Esophagus squamous epithelium (tissue), 5 donors: ENCODE measurements at regions not wholly inside any gene's neighbourhood (a gene's known extent, or its start where the extent isn't known, plus 50 kb on each side); places are given as distances from the start of the nearest gene placed in this dataset.

Source experiments
- DNase-seq: peaks from one replicate; lab custom pipeline; 2025; lab: John Stamatoyannopoulos, UW
- H3K27ac ChIP-seq, 4 donors: fragments of 200-600 bp; sonication (generic); one replicate each; pipeline ENCODE4 v1.5.1; 2016 to 2019; ENCODE audit warnings: mild to moderate bottlenecking in 1 of 4
- H3K27me3 ChIP-seq, 4 donors: fragments of 200-600 bp; sonication (generic); 1 replicate in 3 of 4; 2 replicates in 1 of 4; pipeline versions ENCODE4 v1.5.1 to v1.6.0; 2017 to 2021; ENCODE audit warnings: antibody characterized with exemption in 1 of 4
- H3K36me3 ChIP-seq, 3 donors: fragments of 200-600 bp; sonication (generic); one replicate each; pipeline ENCODE4 v1.5.1; 2016 to 2019
- H3K4me1 ChIP-seq, 3 donors: fragments of 200-600 bp; sonication (generic); one replicate each; pipeline ENCODE4 v1.5.1; 2017 to 2019
- H3K4me3 ChIP-seq, 4 donors: fragments of 200-600 bp; sonication (generic); 1 replicate in 3 of 4; 2 replicates in 1 of 4; pipeline ENCODE4 v1.5.1; 2016 to 2019; ENCODE audit warnings: mild to moderate bottlenecking in 2 of 4, moderate library complexity in 1 of 4
- H3K9me3 ChIP-seq, 3 donors: fragments of 200-600 bp; sonication (generic); one replicate each; pipeline ENCODE4 v1.5.1; 2016 to 2019
- POLR2A ChIP-seq, 4 donors: fragments of 450-650 bp; IDR thresholded peaks; one replicate each; pipeline ENCODE4 v1.6.1; 2017; ENCODE audit warnings: antibody characterized with exemption in 4 of 4, mild to moderate bottlenecking in 4 of 4, moderate library complexity in 3 of 4
- WGBS, 2 donors: methylation state at CpG; one replicate each; pipeline ENCODE4 v1.1.5; 2018; 5-methylcytosine and 5-hydroxymethylcytosine counted together
- intact Hi-C: fragments of 100-400 bp; cut with DNase I; formaldehyde crosslinking; loops from one replicate; pipeline ENCODE4 v1.15.0; 2022
- TF ChIP-seq, protein P1 (sequence below), 6 experiments: fragments of 450-650 bp in 4 of 6; fragments of 200-600 bp in 2 of 6; sonication (generic) in 2 of 6; IDR thresholded peaks; one replicate each; pipeline ENCODE4 v1.5.1; 2016 to 2019; ENCODE audit warnings: antibody characterized with exemption in 6 of 6, mild to moderate bottlenecking in 4 of 6, moderate library complexity in 4 of 6
- donor health status: DM: yes; HTN: yes; CAD: no.

DNA sequence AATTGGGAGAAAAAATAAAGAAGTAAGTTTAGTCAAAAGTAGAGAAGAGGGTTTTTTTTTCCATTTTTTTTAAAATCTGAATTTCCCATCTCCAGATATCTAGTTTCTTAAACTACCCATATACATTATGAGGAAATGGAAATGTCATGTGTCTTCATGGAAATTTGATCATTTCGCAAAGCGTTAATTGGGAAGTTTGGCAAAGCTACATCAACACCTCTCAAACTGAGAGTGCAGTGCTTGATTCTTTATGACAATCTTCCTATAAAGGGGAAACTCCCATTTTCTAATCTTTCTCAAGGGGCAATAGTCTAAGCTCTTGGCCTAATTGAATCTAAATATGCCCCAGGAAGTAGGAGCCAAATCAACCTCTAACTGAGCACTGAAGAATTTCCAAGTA is 110.4 kb upstream of the INHBA start:
- no peaks in the 10 kb centered on the region for H3K9me3 ChIP-seq
- DNase-seq, result no peak
- WGBS, 2 donors, result 85 to 97% methylated on average over 2 of the region's 2 CpGs
- H3K4me3 ChIP-seq, result no peak overlapping the region
- H3K4me1 ChIP-seq, result no peaks in the 10 kb centered on the region
- H3K27me3 ChIP-seq, result no peaks in the 10 kb centered on the region
- TF ChIP-seq, protein P1, sequence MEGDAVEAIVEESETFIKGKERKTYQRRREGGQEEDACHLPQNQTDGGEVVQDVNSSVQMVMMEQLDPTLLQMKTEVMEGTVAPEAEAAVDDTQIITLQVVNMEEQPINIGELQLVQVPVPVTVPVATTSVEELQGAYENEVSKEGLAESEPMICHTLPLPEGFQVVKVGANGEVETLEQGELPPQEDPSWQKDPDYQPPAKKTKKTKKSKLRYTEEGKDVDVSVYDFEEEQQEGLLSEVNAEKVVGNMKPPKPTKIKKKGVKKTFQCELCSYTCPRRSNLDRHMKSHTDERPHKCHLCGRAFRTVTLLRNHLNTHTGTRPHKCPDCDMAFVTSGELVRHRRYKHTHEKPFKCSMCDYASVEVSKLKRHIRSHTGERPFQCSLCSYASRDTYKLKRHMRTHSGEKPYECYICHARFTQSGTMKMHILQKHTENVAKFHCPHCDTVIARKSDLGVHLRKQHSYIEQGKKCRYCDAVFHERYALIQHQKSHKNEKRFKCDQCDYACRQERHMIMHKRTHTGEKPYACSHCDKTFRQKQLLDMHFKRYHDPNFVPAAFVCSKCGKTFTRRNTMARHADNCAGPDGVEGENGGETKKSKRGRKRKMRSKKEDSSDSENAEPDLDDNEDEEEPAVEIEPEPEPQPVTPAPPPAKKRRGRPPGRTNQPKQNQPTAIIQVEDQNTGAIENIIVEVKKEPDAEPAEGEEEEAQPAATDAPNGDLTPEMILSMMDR (IDR thresholded peaks at IDR 0.05), result no peak
- TF ChIP-seq POLR2A (IDR thresholded peaks at IDR 0.05), result no peak
- no peak overlapping the region for H3K27ac ChIP-seq
- H3K36me3 ChIP-seq, result no peaks in the 10 kb centered on the region
- intact Hi-C loops, result no loop called here

DNA sequence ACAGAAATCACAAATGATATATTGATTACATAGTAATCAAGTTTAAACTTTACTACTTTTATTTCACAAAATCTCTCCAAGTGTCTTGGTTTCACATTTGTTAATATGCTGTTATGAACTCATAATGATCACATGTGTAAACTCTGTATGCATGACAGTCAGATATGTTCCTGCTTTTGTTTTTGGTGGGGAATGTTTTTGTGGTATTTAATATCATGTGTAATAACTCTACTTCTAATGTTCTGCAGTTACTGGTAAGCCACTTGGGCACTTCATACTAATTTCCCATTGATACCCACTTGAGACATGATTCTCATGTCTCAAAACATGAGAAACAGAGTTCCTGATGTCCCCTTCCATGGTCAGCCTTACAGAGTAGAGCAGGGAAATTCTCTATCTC is 109.1 kb upstream of the INHBA start:
- no peak for TF ChIP-seq POLR2A (IDR thresholded peaks at IDR 0.05)
- TF ChIP-seq, protein P1 (IDR thresholded peaks at IDR 0.05), result no peak
- Histone ChIP-seq H3K36me3 (no peaks in the 10 kb centered on the region), H3K9me3 (no peaks in the 10 kb centered on the region), H3K27me3 (no peaks in the 10 kb centered on the region), H3K4me1 (no peaks in the 10 kb centered on the region), H3K27ac (no peak overlapping the region), H3K4me3 (no peak overlapping the region)
- intact Hi-C loops, result no loop called here
- DNase-seq, result no peak

DNA sequence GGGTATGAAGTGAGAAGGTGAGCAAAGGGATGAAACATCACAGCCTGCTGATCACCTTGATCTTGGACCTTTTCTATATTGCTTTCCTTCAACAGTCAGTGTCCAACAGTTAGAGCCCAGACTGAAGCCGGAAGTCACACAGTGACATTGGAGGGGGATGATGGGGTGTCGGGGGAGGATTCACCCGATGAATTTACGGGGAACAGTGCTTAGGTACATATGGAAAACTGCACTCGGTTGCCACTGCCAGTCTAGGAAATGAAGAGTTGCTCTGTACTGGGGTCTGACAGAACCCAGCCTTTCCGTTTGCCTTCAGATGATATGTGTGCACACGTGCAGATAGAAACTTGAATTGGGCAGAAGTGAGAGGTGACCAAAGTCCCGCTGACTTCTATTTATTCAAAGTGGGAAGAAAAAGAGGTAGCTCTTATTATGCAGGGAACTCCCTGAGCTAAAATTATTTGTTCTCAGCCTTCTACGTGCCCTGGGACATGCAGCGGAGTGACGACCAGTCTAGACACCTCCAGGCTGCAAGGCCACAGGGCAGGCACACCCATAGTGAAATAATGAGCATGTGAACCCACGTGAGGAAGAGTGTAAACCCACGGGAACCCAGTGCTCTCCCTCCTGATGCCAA is 107.2 kb upstream of the INHBA start:
- intact Hi-C loops, result no loop called here
- Histone ChIP-seq H3K4me1 (no peaks in the 10 kb centered on the region), H3K9me3 (no peaks in the 10 kb centered on the region), H3K27ac (no peak overlapping the region), H3K4me3 (no peak overlapping the region), H3K36me3 (no peaks in the 10 kb centered on the region), H3K27me3 (no peaks in the 10 kb centered on the region)
- TF ChIP-seq, protein P1 (IDR thresholded peaks at IDR 0.05), result no peak
- TF ChIP-seq POLR2A (IDR thresholded peaks at IDR 0.05), result no peak
- DNase-seq, result no peak
- WGBS, 2 donors, result 65 to 76% methylated on average over 13 of the region's 13 CpGs

DNA sequence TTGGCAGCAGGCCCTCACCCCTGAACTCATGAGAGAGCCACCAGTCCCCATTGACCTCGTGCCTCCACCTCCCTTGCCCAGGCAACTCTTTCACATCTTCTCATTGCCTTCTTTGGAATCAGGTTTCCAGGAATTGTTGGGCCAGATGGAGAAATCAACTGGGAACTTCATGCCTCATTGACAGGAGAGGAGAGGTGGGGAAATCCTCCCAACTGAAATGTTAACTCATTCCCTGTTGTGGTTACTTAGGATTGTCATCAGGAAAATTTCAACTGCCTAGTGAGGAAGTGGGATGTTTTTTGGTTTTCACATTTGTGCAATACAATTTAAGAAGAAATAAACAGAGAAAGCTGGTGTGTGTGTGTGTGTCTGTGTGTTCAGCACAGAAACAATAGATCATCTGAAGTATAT is 106.6 kb upstream of the INHBA start:
- WGBS, 2 donors, result 36 to 50% methylated on average over 1 of the region's 1 CpG
- intact Hi-C loops, result no loop called here
- no peaks in the 10 kb centered on the region for H3K36me3 ChIP-seq
- TF ChIP-seq POLR2A (IDR thresholded peaks at IDR 0.05), result no peak
- TF ChIP-seq, protein P1 (IDR thresholded peaks at IDR 0.05), result no peak
- no peaks in the 10 kb centered on the region for H3K4me1 ChIP-seq
- no peaks in the 10 kb centered on the region for H3K27me3 ChIP-seq
- H3K4me3 ChIP-seq, result no peak overlapping the region
- H3K9me3 ChIP-seq, result no peaks in the 10 kb centered on the region
- no peak overlapping the region for H3K27ac ChIP-seq
- DNase-seq, result no peak

DNA sequence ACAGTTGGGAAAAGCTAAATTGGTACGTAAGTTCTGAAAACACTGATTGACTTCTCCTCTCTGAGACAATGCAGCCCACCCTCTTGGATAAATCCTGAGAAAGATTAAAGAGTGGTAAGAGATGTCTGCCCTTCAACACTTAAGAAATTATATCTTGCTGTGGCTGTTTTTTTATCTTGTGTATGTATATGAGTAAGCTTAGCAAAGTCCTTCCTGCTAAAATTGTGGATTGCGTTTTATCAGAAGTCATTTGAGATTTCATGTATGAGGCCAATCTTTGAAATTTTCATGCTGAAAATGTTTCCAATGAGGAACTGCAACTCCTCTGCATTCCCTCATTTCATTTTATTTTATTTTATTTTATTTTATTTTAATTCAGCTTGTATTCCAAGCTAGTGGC is 106.2 kb upstream of the INHBA start:
- Histone ChIP-seq H3K27ac (no peak overlapping the region), H3K36me3 (no peaks in the 10 kb centered on the region), H3K9me3 (no peaks in the 10 kb centered on the region), H3K4me1 (no peaks in the 10 kb centered on the region), H3K27me3 (no peaks in the 10 kb centered on the region), H3K4me3 (no peak overlapping the region)
- no peak for TF ChIP-seq POLR2A (IDR thresholded peaks at IDR 0.05)
- TF ChIP-seq, protein P1 (IDR thresholded peaks at IDR 0.05), result no peak
- WGBS, 2 donors, result 73 to 77% methylated on average over 2 of the region's 2 CpGs
- DNase-seq, result no peak
- intact Hi-C loops, result no loop called here
